BLaER1 (cell line): ENCODE measurements at regions not wholly inside any gene's neighbourhood (a gene's known extent, or its start where the extent isn't known, plus 50 kb on each side); places are given as distances from the start of the nearest gene placed in this dataset.
A peak's percentile ranks its signal among the peaks of the same experiment; 100 is the strongest.

Experiments used
- H3K27ac ChIP-seq: shearing (Covaris generic); formaldehyde crosslinking; 2 replicates; pipeline ENCODE4 v1.8.1; 2022
- H3K27me3 ChIP-seq: shearing (Covaris generic); formaldehyde crosslinking; 2 replicates; pipeline ENCODE4 v1.8.1; 2022
- H3K36me3 ChIP-seq: shearing (Covaris generic); formaldehyde crosslinking; 2 replicates; pipeline ENCODE4 v1.8.1; 2022
- H3K4me1 ChIP-seq: shearing (Covaris generic); formaldehyde crosslinking; 2 replicates; pipeline ENCODE4 v1.8.1; 2022
- H3K4me2 ChIP-seq: shearing (Covaris generic); formaldehyde crosslinking; 2 replicates; pipeline ENCODE4 v1.8.1; 2022
- H3K4me3 ChIP-seq: shearing (Covaris generic); formaldehyde crosslinking; 2 replicates; pipeline ENCODE4 v1.8.1; 2022
- H3K9ac ChIP-seq: shearing (Covaris generic); formaldehyde crosslinking; 2 replicates; pipeline ENCODE4 v1.8.1; 2022
- H3K9me3 ChIP-seq: shearing (Covaris generic); formaldehyde crosslinking; 2 replicates; pipeline ENCODE4 v1.8.1; 2022
- H4K20me1 ChIP-seq: shearing (Covaris generic); formaldehyde crosslinking; 2 replicates; pipeline ENCODE4 v1.8.1; 2022
- Cebpa-rat ChIP-seq: shearing (Covaris generic); IDR thresholded peaks from 2 replicates; pipeline ENCODE4 v1.8.1; 2022

- H3K9ac ChIP-seq, result no peak overlapping the region
- H3K36me3 ChIP-seq, result no peaks in the 10 kb centered on the region
- no peak overlapping the region for H3K4me3 ChIP-seq
- H3K27me3 ChIP-seq, result no peaks in the 10 kb centered on the region
- peaks cover 12% of the 10 kb centered on the region for H3K9me3 ChIP-seq
- H3K4me2 ChIP-seq, result peak overlapping the region; percentile 11
- no peaks in the 10 kb centered on the region for H4K20me1 ChIP-seq
- no peak for TF ChIP-seq Cebpa-rat
- H3K4me1 ChIP-seq, result peaks cover 35% of the 10 kb centered on the region
- no peak overlapping the region for H3K27ac ChIP-seq
Measured at GRCh38 chr20:6693178-6693807, 74.2 kb upstream of the BMP2 start.

- Histone ChIP-seq H3K4me2 (peak overlapping the region; percentile 11), H3K9ac (no peak overlapping the region), H3K36me3 (no peaks in the 10 kb centered on the region), H3K9me3 (peaks cover 10% of the 10 kb centered on the region), H3K27ac (no peak overlapping the region), H3K27me3 (no peaks in the 10 kb centered on the region), H3K4me3 (no peak overlapping the region), H3K4me1 (peaks cover 29% of the 10 kb centered on the region), H4K20me1 (no peaks in the 10 kb centered on the region)
- no peak for TF ChIP-seq Cebpa-rat
Measured at GRCh38 chr20:6692566-6693173, 74.8 kb upstream of the BMP2 start.

GRCh38 chr20:6691516-6691915 lies 76.0 kb upstream of the BMP2 start:
- H3K9me3 ChIP-seq, result peaks cover 5% of the 10 kb centered on the region

GRCh38 chr20:6689339-6689973 lies 78.0 kb upstream of the BMP2 start:
- no peaks in the 10 kb centered on the region for H3K9me3 ChIP-seq
- TF ChIP-seq Cebpa-rat, result no peak
- no peaks in the 10 kb centered on the region for H3K36me3 ChIP-seq
- H3K4me2 ChIP-seq, result no peak overlapping the region
- no peak overlapping the region for H3K27ac ChIP-seq
- H3K9ac ChIP-seq, result no peak overlapping the region
- no peaks in the 10 kb centered on the region for H4K20me1 ChIP-seq
- H3K27me3 ChIP-seq, result no peaks in the 10 kb centered on the region
- H3K4me1 ChIP-seq, result peaks cover 37% of the 10 kb centered on the region
- H3K4me3 ChIP-seq, result no peak overlapping the region

More at GRCh38 chr20:6691516-6691915, 76.0 kb upstream of the BMP2 start:
- no peaks in the 10 kb centered on the region for H4K20me1 ChIP-seq
- peaks cover 28% of the 10 kb centered on the region for H3K4me1 ChIP-seq
- no peak overlapping the region for H3K4me2 ChIP-seq
- no peak for TF ChIP-seq Cebpa-rat
- H3K4me3 ChIP-seq, result no peak overlapping the region
- no peaks in the 10 kb centered on the region for H3K36me3 ChIP-seq
- H3K27ac ChIP-seq, result no peak overlapping the region
- no peaks in the 10 kb centered on the region for H3K27me3 ChIP-seq
- no peak overlapping the region for H3K9ac ChIP-seq

GRCh38 chr20:6686171-6686570 lies 81.3 kb upstream of the BMP2 start:
- H3K4me3 ChIP-seq, result no peak overlapping the region
- no peaks in the 10 kb centered on the region for H4K20me1 ChIP-seq
- H3K4me2 ChIP-seq, result peak overlapping the region; percentile 33
- no peak overlapping the region for H3K27ac ChIP-seq
- H3K36me3 ChIP-seq, result no peaks in the 10 kb centered on the region
- TF ChIP-seq Cebpa-rat, result no peak
- peaks cover 2% of the 10 kb centered on the region; the same call in 1 of the 2 replicates for H3K9me3 ChIP-seq
- H3K4me1 ChIP-seq, result peaks cover 21% of the 10 kb centered on the region
- no peak overlapping the region for H3K9ac ChIP-seq
- H3K27me3 ChIP-seq, result no peaks in the 10 kb centered on the region

GRCh38 chr20:6685626-6686025 lies 81.9 kb upstream of the BMP2 start:
- H3K9ac ChIP-seq, result no peak overlapping the region
- H3K36me3 ChIP-seq, result no peaks in the 10 kb centered on the region
- no peaks in the 10 kb centered on the region for H3K27me3 ChIP-seq
- no peak for TF ChIP-seq Cebpa-rat
- H3K9me3 ChIP-seq, result peaks cover 5% of the 10 kb centered on the region; the same call in 1 of the 2 replicates
- H3K4me1 ChIP-seq, result peaks cover 27% of the 10 kb centered on the region
- H4K20me1 ChIP-seq, result no peaks in the 10 kb centered on the region
- peak overlapping the region; percentile 33; the same call in 1 of the 2 replicates for H3K4me2 ChIP-seq
- no peak overlapping the region for H3K4me3 ChIP-seq
- no peak overlapping the region for H3K27ac ChIP-seq

GRCh38 chr20:6685181-6685582 lies 82.3 kb upstream of the BMP2 start:
- no peak overlapping the region for H3K9ac ChIP-seq
- H3K27ac ChIP-seq, result no peak overlapping the region
- TF ChIP-seq Cebpa-rat, result no peak
- peaks cover 31% of the 10 kb centered on the region for H3K4me1 ChIP-seq
- peaks cover 5% of the 10 kb centered on the region; the same call in 1 of the 2 replicates for H3K9me3 ChIP-seq
- no peaks in the 10 kb centered on the region for H3K27me3 ChIP-seq
- H3K4me3 ChIP-seq, result no peak overlapping the region
- no peaks in the 10 kb centered on the region for H3K36me3 ChIP-seq
- no peak overlapping the region for H3K4me2 ChIP-seq
- no peaks in the 10 kb centered on the region for H4K20me1 ChIP-seq

- Histone ChIP-seq H4K20me1 (no peaks in the 10 kb centered on the region), H3K36me3 (no peaks in the 10 kb centered on the region), H3K27ac (no peak overlapping the region), H3K27me3 (no peaks in the 10 kb centered on the region), H3K4me2 (no peak overlapping the region), H3K4me3 (no peak overlapping the region), H3K9me3 (peaks cover 12% of the 10 kb centered on the region; the same call in 1 of the 2 replicates), H3K4me1 (peaks cover 35% of the 10 kb centered on the region), H3K9ac (no peak overlapping the region)
- no peak for TF ChIP-seq Cebpa-rat
Measured at GRCh38 chr20:6683021-6683977, 84.2 kb upstream of the BMP2 start.

- no peaks in the 10 kb centered on the region for H3K36me3 ChIP-seq
- H3K27ac ChIP-seq, result peak overlapping the region; percentile 21; the same call in 1 of the 2 replicates
- H3K4me3 ChIP-seq, result no peak overlapping the region
- H3K27me3 ChIP-seq, result no peaks in the 10 kb centered on the region
- peaks cover 12% of the 10 kb centered on the region; the same call in 1 of the 2 replicates for H3K9me3 ChIP-seq
- no peak for TF ChIP-seq Cebpa-rat
- H3K4me1 ChIP-seq, result peaks cover 22% of the 10 kb centered on the region
- H3K4me2 ChIP-seq, result peak overlapping the region; percentile 58
- H3K9ac ChIP-seq, result no peak overlapping the region
- H4K20me1 ChIP-seq, result no peaks in the 10 kb centered on the region
Measured at GRCh38 chr20:6680854-6681253, 86.6 kb upstream of the BMP2 start.
